ENCODE measurements at regions not wholly inside any gene's neighbourhood (a gene's known extent, or its start where the extent isn't known, plus 50 kb on each side); places are given as distances from the start of the nearest gene placed in this dataset.

- TF ChIP-seq ZFP3 (CRISPR knock-in tag; IDR thresholded peaks at IDR 0.05) (no peak), OSR1 (CRISPR knock-in tag; IDR thresholded peaks at IDR 0.05) (no peak), CSDC2 (CRISPR knock-in tag; IDR thresholded peaks at IDR 0.05) (no peak), ARNTL (CRISPR knock-in tag; IDR thresholded peaks at IDR 0.05; ENCODE audit: borderline replicate concordance, low read depth) (no peak), ZC3H10 (CRISPR knock-in tag; IDR thresholded peaks at IDR 0.05) (no peak), ESRRG (CRISPR knock-in tag; IDR thresholded peaks at IDR 0.05) (no peak), TCF4 (CRISPR knock-in tag; IDR thresholded peaks at IDR 0.05; ENCODE audit: borderline replicate concordance) (no peak), PATZ1 (CRISPR knock-in tag; IDR thresholded peaks at IDR 0.05; ENCODE audit: borderline replicate concordance) (no peak), PPARA (CRISPR knock-in tag; IDR thresholded peaks at IDR 0.05; ENCODE audit: borderline replicate concordance) (no peak), ZFP30 (CRISPR knock-in tag; IDR thresholded peaks at IDR 0.05) (no peak), POU6F1 (CRISPR knock-in tag; IDR thresholded peaks at IDR 0.05; ENCODE audit: borderline replicate concordance, low read depth) (no peak), ZNF565 (CRISPR knock-in tag; conservative IDR thresholded peaks at IDR 0.05; ENCODE audit: low read depth) (no peak), RARB (CRISPR knock-in tag; IDR thresholded peaks at IDR 0.05) (no peak)
- TF ChIP-seq, protein P1, sequence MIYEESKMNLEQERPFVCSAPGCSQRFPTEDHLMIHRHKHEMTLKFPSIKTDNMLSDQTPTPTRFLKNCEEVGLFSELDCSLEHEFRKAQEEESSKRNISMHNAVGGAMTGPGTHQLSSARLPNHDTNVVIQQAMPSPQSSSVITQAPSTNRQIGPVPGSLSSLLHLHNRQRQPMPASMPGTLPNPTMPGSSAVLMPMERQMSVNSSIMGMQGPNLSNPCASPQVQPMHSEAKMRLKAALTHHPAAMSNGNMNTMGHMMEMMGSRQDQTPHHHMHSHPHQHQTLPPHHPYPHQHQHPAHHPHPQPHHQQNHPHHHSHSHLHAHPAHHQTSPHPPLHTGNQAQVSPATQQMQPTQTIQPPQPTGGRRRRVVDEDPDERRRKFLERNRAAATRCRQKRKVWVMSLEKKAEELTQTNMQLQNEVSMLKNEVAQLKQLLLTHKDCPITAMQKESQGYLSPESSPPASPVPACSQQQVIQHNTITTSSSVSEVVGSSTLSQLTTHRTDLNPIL (CRISPR knock-in tag; IDR thresholded peaks at IDR 0.05; ENCODE audit: low read depth) = no peak
Measured at GRCh38 chr20:60410618-60411264, 452.5 kb downstream of the CDH26 start.
